ENCODE measurements at regions not wholly inside any gene's neighbourhood (a gene's known extent, or its start where the extent isn't known, plus 50 kb on each side); places are given as distances from the start of the nearest gene placed in this dataset.
"Not testable (repeated sequence)": the region's sequence is repeated elsewhere in the genome, so short reads cannot be mapped to it uniquely, and the experiment has no call there.

DNA sequence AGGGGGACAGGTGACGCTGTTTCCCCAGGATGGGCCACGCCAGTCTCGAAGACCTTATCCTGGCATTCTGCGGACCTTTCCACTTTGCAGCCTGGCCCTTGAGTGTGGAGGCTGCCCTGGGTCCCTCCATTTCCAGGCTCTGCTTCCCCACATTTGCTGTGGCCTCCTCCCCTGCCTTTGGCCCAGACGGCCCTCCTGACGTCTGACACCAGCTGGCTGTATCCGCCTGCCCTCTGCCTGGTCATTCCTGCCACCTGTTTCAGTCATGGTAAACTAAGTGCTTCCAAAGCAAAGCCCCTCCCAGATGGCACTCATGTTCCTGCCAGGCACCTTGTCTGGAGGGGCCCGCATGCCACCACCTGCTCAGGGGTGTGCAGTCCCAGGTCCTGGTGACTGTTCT is 95.1 kb downstream of the ASB1 start:
- Histone ChIP-seq H3K27me3 (ENCODE audit: insufficient read depth, low read length) (no peaks in the 10 kb centered on the region), H2AFZ (ENCODE audit: low read length, unreplicated experiment) (no peak overlapping the region), H3K4me3 (ENCODE audit: low read depth, low read length) (no peak overlapping the region), H3K36me3 (ENCODE audit: insufficient read depth, low read length) (no peaks in the 10 kb centered on the region), H3K4me1 (ENCODE audit: control insufficient read depth, insufficient read depth, low read length, unreplicated experiment) (no peaks in the 10 kb centered on the region), H3K79me2 (ENCODE audit: control insufficient read depth, insufficient read depth, low read length, unreplicated experiment) (no peaks in the 10 kb centered on the region), H3K27ac (ENCODE audit: low read depth, low read length) (no peak overlapping the region)

- peaks cover 12% of the 10 kb centered on the region; the same call in 1 of the 2 replicates for H3K27me3 ChIP-seq (ENCODE audit: insufficient read depth, low read length)
- H2AFZ ChIP-seq (ENCODE audit: low read length, unreplicated experiment) = no peak overlapping the region
- no peaks in the 10 kb centered on the region for H3K79me2 ChIP-seq (ENCODE audit: control insufficient read depth, insufficient read depth, low read length, unreplicated experiment)
- H3K27ac ChIP-seq (ENCODE audit: low read depth, low read length) = no peak overlapping the region
- H3K36me3 ChIP-seq (ENCODE audit: insufficient read depth, low read length) = no peaks in the 10 kb centered on the region
- no peaks in the 10 kb centered on the region for H3K4me1 ChIP-seq (ENCODE audit: control insufficient read depth, insufficient read depth, low read length, unreplicated experiment)
- H3K4me3 ChIP-seq (ENCODE audit: low read depth, low read length) = no peak overlapping the region
These were observed 96.7 kb downstream of the ASB1 start for GRCh38 chr2:238523158-238524110.

- Histone ChIP-seq H2AFZ (ENCODE audit: low read length, unreplicated experiment) (no peak overlapping the region), H3K36me3 (ENCODE audit: insufficient read depth, low read length) (no peaks in the 10 kb centered on the region), H3K27me3 (ENCODE audit: insufficient read depth, low read length) (peaks cover 12% of the 10 kb centered on the region; the same call in 1 of the 2 replicates), H3K4me1 (ENCODE audit: control insufficient read depth, insufficient read depth, low read length, unreplicated experiment) (no peaks in the 10 kb centered on the region), H3K79me2 (ENCODE audit: control insufficient read depth, insufficient read depth, low read length, unreplicated experiment) (no peaks in the 10 kb centered on the region), H3K4me3 (ENCODE audit: low read depth, low read length) (no peak overlapping the region), H3K27ac (ENCODE audit: low read depth, low read length) (no peak overlapping the region)
These were observed 97.8 kb downstream of the ASB1 start for GRCh38 chr2:238524426-238524983.

GRCh38 chr2:238525990-238526389 is 99.3 kb downstream of the ASB1 start:
- no peak overlapping the region for H3K4me3 ChIP-seq (ENCODE audit: low read depth, low read length)
- no peak overlapping the region for H2AFZ ChIP-seq (ENCODE audit: low read length, unreplicated experiment)
- H3K79me2 ChIP-seq (ENCODE audit: control insufficient read depth, insufficient read depth, low read length, unreplicated experiment) = no peaks in the 10 kb centered on the region
- H3K27ac ChIP-seq (ENCODE audit: low read depth, low read length) = no peak overlapping the region
- H3K27me3 ChIP-seq (ENCODE audit: insufficient read depth, low read length) = peaks cover 12% of the 10 kb centered on the region; the same call in 1 of the 2 replicates
- H3K4me1 ChIP-seq (ENCODE audit: control insufficient read depth, insufficient read depth, low read length, unreplicated experiment) = no peaks in the 10 kb centered on the region
- no peaks in the 10 kb centered on the region for H3K36me3 ChIP-seq (ENCODE audit: insufficient read depth, low read length)

GRCh38 chr2:238527565-238527964 is 100.8 kb downstream of the ASB1 start:
- no peaks in the 10 kb centered on the region for H3K79me2 ChIP-seq (ENCODE audit: control insufficient read depth, insufficient read depth, low read length, unreplicated experiment)
- H3K36me3 ChIP-seq (ENCODE audit: insufficient read depth, low read length) = no peaks in the 10 kb centered on the region
- H3K4me1 ChIP-seq (ENCODE audit: control insufficient read depth, insufficient read depth, low read length, unreplicated experiment) = no peaks in the 10 kb centered on the region
- no peak overlapping the region for H2AFZ ChIP-seq (ENCODE audit: low read length, unreplicated experiment)
- H3K4me3 ChIP-seq (ENCODE audit: low read depth, low read length) = no peak overlapping the region
- no peak overlapping the region for H3K27ac ChIP-seq (ENCODE audit: low read depth, low read length)
- H3K27me3 ChIP-seq (ENCODE audit: insufficient read depth, low read length) = peaks cover 12% of the 10 kb centered on the region; the same call in 1 of the 2 replicates

GRCh38 chr2:238528953-238529781 is 102.4 kb downstream of the ASB1 start:
- Histone ChIP-seq H3K4me1 (ENCODE audit: control insufficient read depth, insufficient read depth, low read length, unreplicated experiment) (no peaks in the 10 kb centered on the region), H3K36me3 (ENCODE audit: insufficient read depth, low read length) (no peaks in the 10 kb centered on the region), H2AFZ (ENCODE audit: low read length, unreplicated experiment) (no peak overlapping the region), H3K27ac (ENCODE audit: low read depth, low read length) (no peak overlapping the region), H3K27me3 (ENCODE audit: insufficient read depth, low read length) (peaks cover 12% of the 10 kb centered on the region; the same call in 1 of the 2 replicates), H3K79me2 (ENCODE audit: control insufficient read depth, insufficient read depth, low read length, unreplicated experiment) (no peaks in the 10 kb centered on the region), H3K4me3 (ENCODE audit: low read depth, low read length) (no peak overlapping the region)

- H3K4me1 ChIP-seq (ENCODE audit: control insufficient read depth, insufficient read depth, low read length, unreplicated experiment); H3K27ac ChIP-seq (ENCODE audit: low read depth, low read length); H3K79me2 ChIP-seq (ENCODE audit: control insufficient read depth, insufficient read depth, low read length, unreplicated experiment); H2AFZ ChIP-seq (ENCODE audit: low read length, unreplicated experiment); H3K36me3 ChIP-seq (ENCODE audit: insufficient read depth, low read length); H3K4me3 ChIP-seq (ENCODE audit: low read depth, low read length): not testable (repeated sequence)
- H3K27me3 ChIP-seq (ENCODE audit: insufficient read depth, low read length) = peaks cover 12% of the 10 kb centered on the region; the same call in 1 of the 2 replicates
These were observed 104.4 kb downstream of the ASB1 start for GRCh38 chr2:238531017-238531645.

GRCh38 chr2:238543732-238544131 is 117.0 kb downstream of the ASB1 start:
- H3K79me2 ChIP-seq (ENCODE audit: control insufficient read depth, insufficient read depth, low read length, unreplicated experiment); H3K36me3 ChIP-seq (ENCODE audit: insufficient read depth, low read length); H3K27me3 ChIP-seq (ENCODE audit: insufficient read depth, low read length); H2AFZ ChIP-seq (ENCODE audit: low read length, unreplicated experiment); H3K4me3 ChIP-seq (ENCODE audit: low read depth, low read length); H3K4me1 ChIP-seq (ENCODE audit: control insufficient read depth, insufficient read depth, low read length, unreplicated experiment); H3K27ac ChIP-seq (ENCODE audit: low read depth, low read length): not testable (repeated sequence)

DNA sequence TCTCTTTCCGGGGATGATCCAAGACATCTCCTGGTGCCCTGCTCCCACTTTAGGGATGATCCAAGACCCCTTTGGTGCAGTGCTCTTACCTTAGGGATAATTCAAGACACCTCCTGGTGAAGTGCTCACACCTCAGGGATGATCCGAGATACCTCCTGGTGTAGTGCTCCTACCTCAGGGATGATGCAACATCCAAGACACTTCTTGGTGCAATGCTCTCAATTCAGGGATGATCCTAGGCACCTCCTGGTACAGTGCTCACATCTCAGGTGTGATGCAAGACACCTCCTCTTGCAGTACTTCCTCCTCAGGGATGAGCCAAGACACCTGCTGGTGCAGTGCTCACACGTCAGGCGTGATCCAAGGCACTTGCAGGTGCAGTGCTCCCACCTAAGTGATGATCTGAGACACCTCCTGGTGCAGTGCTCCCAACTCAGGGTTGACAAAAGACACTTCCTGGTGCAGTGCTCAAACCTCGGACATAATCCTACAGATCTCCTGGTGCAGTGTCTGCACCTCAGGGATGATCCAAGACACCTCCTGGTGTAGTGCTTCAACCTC is 122.3 kb downstream of the ASB1 start:
- H2AFZ ChIP-seq (ENCODE audit: low read length, unreplicated experiment) = no peak overlapping the region

DNA sequence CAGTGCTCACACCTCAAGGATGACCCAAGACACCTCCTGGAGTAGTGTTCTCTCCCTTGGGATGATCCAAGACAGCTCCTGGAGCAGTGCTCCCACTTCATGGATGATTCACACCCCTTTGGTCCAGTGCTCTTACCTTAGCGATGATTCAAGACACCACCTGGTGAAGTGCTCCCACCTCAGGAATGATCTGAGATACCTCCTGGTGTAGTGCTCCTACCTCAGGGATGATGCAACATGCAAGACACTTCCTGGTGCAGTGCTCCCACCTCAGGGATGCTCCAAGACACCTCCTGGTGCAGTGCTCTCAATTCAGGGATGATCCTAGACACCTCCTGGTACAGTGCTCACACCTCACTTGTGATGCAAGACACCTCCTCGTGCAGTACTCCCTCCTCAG is 123.1 kb downstream of the ASB1 start:
- Histone ChIP-seq H3K79me2 (ENCODE audit: control insufficient read depth, insufficient read depth, low read length, unreplicated experiment) (no peaks in the 10 kb centered on the region), H2AFZ (ENCODE audit: low read length, unreplicated experiment) (no peak overlapping the region), H3K36me3 (ENCODE audit: insufficient read depth, low read length) (no peaks in the 10 kb centered on the region), H3K27ac (ENCODE audit: low read depth, low read length) (no peak overlapping the region), H3K27me3 (ENCODE audit: insufficient read depth, low read length) (no peaks in the 10 kb centered on the region), H3K4me1 (ENCODE audit: control insufficient read depth, insufficient read depth, low read length, unreplicated experiment) (no peaks in the 10 kb centered on the region), H3K4me3 (ENCODE audit: low read depth, low read length) (no peak overlapping the region)

More for the DNA sequence above, 122.3 kb downstream of the ASB1 start:
- H3K79me2 ChIP-seq (ENCODE audit: control insufficient read depth, insufficient read depth, low read length, unreplicated experiment) = no peaks in the 10 kb centered on the region
- no peak overlapping the region for H3K4me3 ChIP-seq (ENCODE audit: low read depth, low read length)
- H3K27me3 ChIP-seq (ENCODE audit: insufficient read depth, low read length) = no peaks in the 10 kb centered on the region
- H3K27ac ChIP-seq (ENCODE audit: low read depth, low read length) = no peak overlapping the region
- H3K4me1 ChIP-seq (ENCODE audit: control insufficient read depth, insufficient read depth, low read length, unreplicated experiment) = no peaks in the 10 kb centered on the region
- H3K36me3 ChIP-seq (ENCODE audit: insufficient read depth, low read length) = no peaks in the 10 kb centered on the region

All from ACC112 (cell line).